Neutrophil (primary cell): ENCODE measurements at regions not wholly inside any gene's neighbourhood (a gene's known extent, or its start where the extent isn't known, plus 50 kb on each side); places are given as distances from the start of the nearest gene placed in this dataset.
"Not testable (repeated sequence)": the region's sequence is repeated elsewhere in the genome, so short reads cannot be mapped to it uniquely, and the experiment has no call there.

Source experiments
- H3K27ac ChIP-seq: fragments of 200-600 bp; sonication (generic); 2 replicates; pipeline ENCODE4 v1.5.1; 2016; ENCODE audit warnings: mild to moderate bottlenecking, moderate library complexity
- H3K27me3 ChIP-seq: fragments of 200-600 bp; sonication (generic); 2 replicates; pipeline ENCODE4 v1.6.0; 2016; ENCODE audit warnings: mild to moderate bottlenecking
- H3K36me3 ChIP-seq: fragments of 200-600 bp; sonication (generic); 2 replicates; pipeline ENCODE4 v1.5.1; 2017
- H3K4me1 ChIP-seq, 2 experiments: fragments of 200-600 bp in 1 of 2; sonication (generic) in 1 of 2; 1 replicate in 1 of 2; 2 replicates in 1 of 2; pipeline versions ENCODE4 v1.5.1 to v1.6.1; 2013 to 2016; ENCODE audit warnings: low read depth in 1 of 2, low read length in 1 of 2, mild to moderate bottlenecking in 1 of 2, moderate library complexity in 1 of 2; ENCODE audit not compliant: control insufficient read depth in 1 of 2, insufficient read depth in 1 of 2
- H3K4me3 ChIP-seq, 2 experiments: fragments of 200-600 bp in 1 of 2; sonication (generic) in 1 of 2; 1 replicate in 1 of 2; 2 replicates in 1 of 2; pipeline ENCODE4 v1.5.1; 2013 to 2016; ENCODE audit warnings: low read depth in 1 of 2, low read length in 1 of 2, mild to moderate bottlenecking in 1 of 2, moderate library complexity in 1 of 2
- H3K9me3 ChIP-seq: fragments of 200-600 bp; sonication (generic); 2 replicates; pipeline ENCODE4 v1.5.1; 2016
- TF ChIP-seq, protein P1 (sequence below): fragments of 200-600 bp; sonication (generic); IDR thresholded peaks from 2 replicates; pipeline ENCODE4 v1.5.1; 2016; ENCODE audit warnings: antibody characterized with exemption

DNA sequence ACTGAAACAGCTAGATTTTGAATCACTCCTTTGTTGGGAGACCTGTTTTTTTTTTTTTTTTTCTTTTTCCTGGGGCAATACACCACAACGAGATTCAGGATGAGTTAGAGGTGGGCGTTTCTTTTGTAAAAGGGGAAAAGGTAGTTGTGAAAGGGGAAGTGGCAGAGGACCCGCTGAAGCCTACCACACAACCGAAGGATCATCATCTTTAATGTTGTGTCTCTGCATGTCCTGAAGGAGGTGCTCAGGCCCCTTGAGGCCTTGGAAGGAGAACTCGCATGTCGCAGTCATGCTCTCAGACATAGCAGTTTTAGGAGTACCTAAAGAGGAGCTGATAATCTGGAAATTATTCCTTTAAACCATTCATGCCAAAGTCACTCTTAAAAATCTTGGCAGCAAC is 137.9 kb upstream of the LRIG1 start:
- Histone ChIP-seq H3K4me1 (no peaks in the 10 kb centered on the region), H3K27me3 (no peaks in the 10 kb centered on the region), H3K36me3 (no peaks in the 10 kb centered on the region), H3K9me3 (no peaks in the 10 kb centered on the region), H3K4me3 (no peak overlapping the region), H3K27ac (no peak overlapping the region)
- TF ChIP-seq, protein P1, sequence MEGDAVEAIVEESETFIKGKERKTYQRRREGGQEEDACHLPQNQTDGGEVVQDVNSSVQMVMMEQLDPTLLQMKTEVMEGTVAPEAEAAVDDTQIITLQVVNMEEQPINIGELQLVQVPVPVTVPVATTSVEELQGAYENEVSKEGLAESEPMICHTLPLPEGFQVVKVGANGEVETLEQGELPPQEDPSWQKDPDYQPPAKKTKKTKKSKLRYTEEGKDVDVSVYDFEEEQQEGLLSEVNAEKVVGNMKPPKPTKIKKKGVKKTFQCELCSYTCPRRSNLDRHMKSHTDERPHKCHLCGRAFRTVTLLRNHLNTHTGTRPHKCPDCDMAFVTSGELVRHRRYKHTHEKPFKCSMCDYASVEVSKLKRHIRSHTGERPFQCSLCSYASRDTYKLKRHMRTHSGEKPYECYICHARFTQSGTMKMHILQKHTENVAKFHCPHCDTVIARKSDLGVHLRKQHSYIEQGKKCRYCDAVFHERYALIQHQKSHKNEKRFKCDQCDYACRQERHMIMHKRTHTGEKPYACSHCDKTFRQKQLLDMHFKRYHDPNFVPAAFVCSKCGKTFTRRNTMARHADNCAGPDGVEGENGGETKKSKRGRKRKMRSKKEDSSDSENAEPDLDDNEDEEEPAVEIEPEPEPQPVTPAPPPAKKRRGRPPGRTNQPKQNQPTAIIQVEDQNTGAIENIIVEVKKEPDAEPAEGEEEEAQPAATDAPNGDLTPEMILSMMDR, result no peak

DNA sequence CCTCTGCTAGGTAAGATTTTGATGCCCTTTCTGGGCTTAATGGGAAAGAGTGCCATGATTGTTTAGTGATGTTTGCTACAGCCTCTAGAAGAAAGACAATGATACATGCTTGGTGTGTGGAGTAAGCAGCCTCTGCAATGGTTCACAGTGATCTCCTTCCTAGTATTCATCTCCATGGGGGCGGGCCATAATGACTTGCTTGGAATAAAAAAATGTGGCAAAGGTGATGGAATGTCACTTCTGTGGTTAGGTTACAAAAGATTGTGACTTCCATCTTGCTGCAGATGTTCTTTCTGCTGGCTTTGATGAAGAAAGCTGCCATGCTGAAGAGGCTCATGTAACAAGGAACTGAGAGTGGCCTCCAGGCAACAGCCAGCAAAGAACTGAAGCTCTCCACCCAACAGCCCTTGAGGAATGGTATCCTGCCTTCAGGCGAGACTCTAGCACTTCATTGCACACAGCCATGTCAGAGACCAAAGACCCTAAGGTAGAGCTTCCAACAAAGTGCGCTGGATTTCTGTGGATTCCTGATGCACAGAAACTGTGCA is 139.1 kb upstream of the LRIG1 start:
- Histone ChIP-seq H3K27ac (no peak overlapping the region), H3K9me3 (no peaks in the 10 kb centered on the region), H3K4me3 (no peak overlapping the region), H3K4me1 (no peaks in the 10 kb centered on the region), H3K36me3 (no peaks in the 10 kb centered on the region), H3K27me3 (no peaks in the 10 kb centered on the region)
- TF ChIP-seq, protein P1, result no peak

DNA sequence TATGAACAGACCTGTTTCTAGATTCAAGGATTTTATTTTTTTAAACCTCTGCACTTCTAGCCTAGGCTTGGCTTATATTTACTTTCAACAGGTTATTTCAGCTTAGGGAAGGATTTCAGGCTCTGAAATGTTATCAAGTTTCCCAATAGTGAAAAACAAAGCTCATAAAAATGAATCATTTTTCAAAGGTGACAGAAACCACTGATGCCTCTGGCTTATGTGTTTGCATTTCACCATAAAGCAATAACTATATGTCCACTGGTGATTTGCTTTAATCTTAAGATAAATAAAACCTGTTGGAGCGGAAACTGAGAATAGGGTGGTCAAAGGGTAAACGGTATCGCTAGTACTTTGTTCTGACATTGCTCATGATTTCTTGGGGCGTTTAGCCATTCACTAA is 141.2 kb upstream of the LRIG1 start:
- no peaks in the 10 kb centered on the region for H3K9me3 ChIP-seq
- no peak overlapping the region for H3K4me3 ChIP-seq
- TF ChIP-seq, protein P1, result no peak
- no peaks in the 10 kb centered on the region for H3K27me3 ChIP-seq
- no peaks in the 10 kb centered on the region for H3K36me3 ChIP-seq
- no peaks in the 10 kb centered on the region for H3K4me1 ChIP-seq
- H3K27ac ChIP-seq, result no peak overlapping the region

DNA sequence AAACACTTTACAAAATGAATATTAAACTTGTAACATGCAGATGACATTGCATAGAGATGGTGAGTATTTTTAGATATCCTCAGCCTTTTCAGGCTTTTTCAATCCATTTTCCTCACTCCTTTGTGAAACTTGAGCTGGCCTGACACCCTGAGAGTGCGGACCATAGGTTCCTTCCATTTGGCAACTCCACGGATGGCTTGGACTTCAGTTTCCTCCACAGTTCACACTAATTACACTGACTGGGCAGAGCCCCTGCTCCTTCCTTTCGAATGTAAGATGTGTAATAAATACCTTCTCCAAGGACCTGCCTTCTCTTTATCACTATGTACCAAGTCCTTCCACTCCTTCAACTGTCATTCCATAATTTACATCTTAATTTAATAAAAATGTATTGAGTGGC is 141.7 kb upstream of the LRIG1 start:
- H3K27me3 ChIP-seq, result no peaks in the 10 kb centered on the region

DNA sequence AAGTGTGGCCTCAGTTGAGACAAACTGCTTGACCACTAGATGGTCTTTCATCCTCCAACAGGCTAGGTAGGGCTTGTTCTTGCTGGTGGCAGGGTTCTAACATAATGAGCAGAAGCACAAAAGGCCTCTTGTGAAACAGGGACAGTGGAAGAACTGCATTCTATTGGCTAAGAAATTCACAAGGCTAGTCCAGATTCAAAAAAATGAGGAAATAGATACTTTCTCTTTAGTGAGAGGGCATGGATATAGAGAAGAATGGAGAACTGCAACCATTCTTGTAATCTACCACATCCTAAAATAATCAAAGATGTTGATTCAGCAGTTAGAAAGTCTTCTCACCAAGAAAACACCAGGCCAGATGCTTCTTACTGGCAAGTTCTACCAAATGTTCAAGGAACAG is 143.7 kb upstream of the LRIG1 start:
- H3K4me1 ChIP-seq, result no peaks in the 10 kb centered on the region
- no peak overlapping the region for H3K27ac ChIP-seq
- TF ChIP-seq, protein P1, result no peak
- H3K4me3 ChIP-seq, result no peak overlapping the region
- H3K36me3 ChIP-seq, result no peaks in the 10 kb centered on the region
- H3K27me3 ChIP-seq, result no peaks in the 10 kb centered on the region
- no peaks in the 10 kb centered on the region for H3K9me3 ChIP-seq

More for the DNA sequence above, 141.7 kb upstream of the LRIG1 start:
- H3K36me3 ChIP-seq, result no peaks in the 10 kb centered on the region
- H3K9me3 ChIP-seq, result no peaks in the 10 kb centered on the region
- H3K4me3 ChIP-seq, result no peak overlapping the region
- H3K4me1 ChIP-seq, result no peaks in the 10 kb centered on the region
- no peak overlapping the region for H3K27ac ChIP-seq
- TF ChIP-seq, protein P1, result no peak

DNA sequence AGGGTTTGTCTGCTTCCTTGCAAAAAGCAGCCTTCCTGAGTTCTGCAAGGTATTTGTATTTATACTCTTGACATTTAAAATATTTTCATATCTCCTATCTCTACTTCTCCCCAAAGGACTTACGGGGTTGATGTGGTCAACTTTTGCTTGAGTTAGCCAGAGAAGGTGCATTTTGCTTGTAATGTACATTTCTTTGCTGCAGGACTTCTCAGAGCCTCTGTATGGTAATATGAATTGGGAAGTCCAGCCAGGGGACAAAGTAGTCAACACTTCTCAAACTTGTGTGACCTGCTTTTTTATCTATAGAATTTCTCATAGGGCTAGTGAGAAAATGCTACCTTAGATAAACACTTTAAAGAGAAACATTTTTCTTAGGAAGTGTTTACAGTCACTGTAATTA is 148.2 kb upstream of the LRIG1 start:
- Histone ChIP-seq H3K4me3 (no peak overlapping the region), H3K4me1 (no peaks in the 10 kb centered on the region), H3K9me3 (no peaks in the 10 kb centered on the region), H3K27me3 (no peaks in the 10 kb centered on the region), H3K27ac (no peak overlapping the region), H3K36me3 (no peaks in the 10 kb centered on the region)
- TF ChIP-seq, protein P1, result no peak

DNA sequence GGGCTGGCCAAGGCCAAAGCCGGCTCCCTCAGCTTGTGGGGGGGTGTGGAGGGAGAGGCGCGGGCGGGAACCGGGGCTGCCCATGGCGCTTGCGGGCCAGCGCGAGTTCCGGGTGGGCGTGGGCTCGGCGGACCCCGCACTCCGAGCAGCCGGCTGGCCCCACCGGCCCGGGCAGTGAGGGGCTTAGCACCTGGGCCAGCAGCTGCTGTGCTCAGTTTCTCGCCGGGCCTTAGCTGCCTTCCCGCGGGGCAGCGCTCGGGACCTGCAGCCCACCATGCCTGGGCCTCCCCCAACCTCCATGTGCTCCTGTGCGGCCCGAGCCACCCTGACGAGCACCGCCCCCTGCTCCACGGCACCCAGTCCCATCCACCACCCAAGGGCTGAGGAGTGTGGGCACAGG is 150.7 kb upstream of the LRIG1 start:
- H3K36me3 ChIP-seq, H3K27me3 ChIP-seq, H3K9me3 ChIP-seq, H3K4me3 ChIP-seq, H3K27ac ChIP-seq, H3K4me1 ChIP-seq: not testable (repeated sequence)

DNA sequence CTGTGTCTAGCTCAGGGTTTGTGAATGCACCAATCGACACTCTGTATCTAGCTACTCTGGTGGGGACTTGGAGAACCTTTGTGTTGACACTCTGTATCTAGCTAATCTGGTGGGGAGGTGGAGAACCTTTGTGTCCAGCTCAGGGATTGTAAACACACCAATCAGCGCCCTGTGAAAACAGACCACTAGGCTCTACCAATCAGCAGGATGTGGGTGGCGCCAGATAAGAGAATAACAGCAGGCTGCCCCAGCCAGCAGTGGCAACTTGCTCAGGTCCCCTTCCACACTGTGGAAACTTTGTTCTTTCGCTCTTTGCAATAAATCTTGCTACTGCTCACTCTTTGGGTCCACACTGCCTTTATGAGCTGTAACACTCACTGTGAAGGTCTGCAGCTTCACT is 151.3 kb upstream of the LRIG1 start:
- not testable (repeated sequence) for H3K4me3 ChIP-seq, H3K27me3 ChIP-seq, H3K4me1 ChIP-seq, H3K36me3 ChIP-seq, H3K27ac ChIP-seq, H3K9me3 ChIP-seq
